GM19397 (cell line): ENCODE measurements at regions not wholly inside any gene's neighbourhood (a gene's known extent, or its start where the extent isn't known, plus 50 kb on each side); places are given as distances from the start of the nearest gene placed in this dataset.
"Not testable (repeated sequence)": the region's sequence is repeated elsewhere in the genome, so short reads cannot be mapped to it uniquely, and the experiment has no call there.

Source experiments
- ATAC-seq: cut with Tn5 transposase; IDR thresholded peaks from one replicate; pipeline ENCODE4 v1.9.1; 2021; ENCODE audit warnings: mild to moderate bottlenecking, moderate library complexity; ENCODE audit not compliant: unreplicated experiment

GRCh38 chr2:175432021-175432420, 250.5 kb upstream of the ATP5MC3 start:
- no peak for ATAC-seq

- no peak for ATAC-seq
Observed at GRCh38 chr2:175431101-175431946, 249.8 kb upstream of the ATP5MC3 start.

GRCh38 chr2:175430236-175430635, 248.7 kb upstream of the ATP5MC3 start:
- no peak for ATAC-seq

GRCh38 chr2:175418224-175418835, 236.8 kb upstream of the ATP5MC3 start:
- ATAC-seq = no peak

- ATAC-seq = no peak
Observed at GRCh38 chr2:175414882-175415487, 233.5 kb upstream of the ATP5MC3 start.

- no peak for ATAC-seq
Observed at GRCh38 chr2:175414191-175414881, 232.8 kb upstream of the ATP5MC3 start.

- ATAC-seq = not testable (repeated sequence)
Observed at GRCh38 chr2:175410941-175411340, 229.4 kb upstream of the ATP5MC3 start.

GRCh38 chr2:175404839-175405238, 223.3 kb upstream of the ATP5MC3 start:
- no peak for ATAC-seq

GRCh38 chr2:175403599-175404221, 222.2 kb upstream of the ATP5MC3 start:
- no peak for ATAC-seq

- no peak for ATAC-seq
Observed at GRCh38 chr2:175402571-175402970, 221.1 kb upstream of the ATP5MC3 start.

- ATAC-seq = no peak
Observed at GRCh38 chr2:175401956-175402469, 220.5 kb upstream of the ATP5MC3 start.

- ATAC-seq = no peak
Observed at GRCh38 chr2:175400975-175401374, 219.5 kb upstream of the ATP5MC3 start.

- no peak for ATAC-seq
Observed at GRCh38 chr2:175399326-175399725, 217.8 kb upstream of the ATP5MC3 start.

- ATAC-seq = no peak
Observed at GRCh38 chr2:175398848-175399247, 217.3 kb upstream of the ATP5MC3 start.

- ATAC-seq = no peak
Observed at GRCh38 chr2:175396696-175397095, 215.2 kb upstream of the ATP5MC3 start.

GRCh38 chr2:175393851-175394250, 212.3 kb upstream of the ATP5MC3 start:
- ATAC-seq = no peak

- no peak for ATAC-seq
Observed at GRCh38 chr2:175383286-175383685, 201.8 kb upstream of the ATP5MC3 start.

GRCh38 chr2:175373729-175374128, 192.2 kb upstream of the ATP5MC3 start:
- ATAC-seq = no peak

- ATAC-seq = no peak
Observed at GRCh38 chr2:175372704-175373701, 191.5 kb upstream of the ATP5MC3 start.
